ENCODE measurements at regions not wholly inside any gene's neighbourhood (a gene's known extent, or its start where the extent isn't known, plus 50 kb on each side); places are given as distances from the start of the nearest gene placed in this dataset.

DNA sequence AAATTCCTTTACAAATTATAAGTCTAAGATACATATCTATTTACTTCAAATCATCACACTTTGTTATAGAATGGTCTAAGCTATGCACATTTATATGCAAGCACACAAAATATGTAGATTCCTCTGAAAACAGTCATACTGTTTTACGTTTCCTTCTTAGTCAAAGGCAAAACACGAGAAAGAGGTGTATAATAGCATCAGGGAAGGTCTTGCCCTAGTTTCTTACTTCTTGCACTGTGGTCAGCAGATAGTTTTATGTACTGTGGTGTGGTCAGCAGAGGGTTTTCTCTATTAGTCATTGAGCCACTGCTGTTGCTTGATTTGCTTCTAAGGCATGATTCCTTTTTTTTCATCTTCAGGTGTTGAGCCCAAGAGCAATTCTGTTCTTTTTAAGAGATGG, 117.7 kb downstream of the ADAM29 start:
- peaks cover 5 to 12% (median 8%) of the 10 kb centered on the region in 4 experiments; a peak in 6 of 7 replicates for H3K4me1 ChIP-seq (replicated peaks in 1 of 4; ENCODE audit: control insufficient read depth in 3 of 4, insufficient read depth in 4 of 4, low read length in 3 of 4)
- H3K79me2 ChIP-seq (ENCODE audit: control insufficient read depth in 1 of 2, insufficient read depth in 2 of 2, low read length in 2 of 2): no peaks in the 10 kb centered on the region
- no peaks in the 10 kb centered on the region for H3K79me1 ChIP-seq (ENCODE audit: low read depth, low read length)
- no peaks in the 10 kb centered on the region for H4K20me1 ChIP-seq (replicated peaks in 1 of 2; ENCODE audit: control insufficient read depth in 1 of 2, insufficient read depth in 2 of 2, low read length in 2 of 2)
- H3K23ac ChIP-seq (ENCODE audit: insufficient read length): no peak overlapping the region
- no peak overlapping the region for H2BK5ac ChIP-seq (ENCODE audit: low read depth, low read length)
- TF ChIP-seq RAD21 (IDR thresholded peaks at IDR 0.05 in 1 of 2, conservative IDR thresholded peaks at IDR 0.05 in 1 of 2; ENCODE audit: low read depth in 2 of 2, low read length in 2 of 2) (no peak), CREB1 (IDR thresholded peaks at IDR 0.05) (no peak), TBP (IDR thresholded peaks at IDR 0.05; ENCODE audit: low read depth, low read length) (no peak), PHF8 (conservative IDR thresholded peaks at IDR 0.05; ENCODE audit: low read depth, low read length) (no peak), CHD1 (IDR thresholded peaks at IDR 0.05; ENCODE audit: low read depth, low read length) (no peak), GTF2F1 (IDR thresholded peaks at IDR 0.05; ENCODE audit: borderline replicate concordance, low read depth, low read length) (no peak), RBBP5 (IDR thresholded peaks at IDR 0.05; ENCODE audit: borderline replicate concordance, low read depth, low read length) (no peak), NRF1 (IDR thresholded peaks at IDR 0.05; ENCODE audit: low read depth, low read length) (no peak), POLR2AphosphoS5 (IDR thresholded peaks at IDR 0.05; ENCODE audit: low read depth, low read length) (no peak), KDM1A (IDR thresholded peaks at IDR 0.05; ENCODE audit: borderline replicate concordance, low read length) (no peak), RFX5 (IDR thresholded peaks at IDR 0.05; ENCODE audit: borderline replicate concordance, low read depth, low read length) (no peak), SRF (IDR thresholded peaks at IDR 0.05; ENCODE audit: low read depth, low read length) (no peak)
- TF ChIP-seq, protein P1, sequence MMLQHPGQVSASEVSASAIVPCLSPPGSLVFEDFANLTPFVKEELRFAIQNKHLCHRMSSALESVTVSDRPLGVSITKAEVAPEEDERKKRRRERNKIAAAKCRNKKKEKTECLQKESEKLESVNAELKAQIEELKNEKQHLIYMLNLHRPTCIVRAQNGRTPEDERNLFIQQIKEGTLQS (IDR thresholded peaks at IDR 0.05; ENCODE audit: insufficient read depth, low read depth, low read length): no peak
- H3K36me3 ChIP-seq (ENCODE audit: control insufficient read depth in 2 of 4, insufficient read depth in 4 of 4, low read length in 3 of 4): peaks cover 0 to 13% (median 0%) of the 10 kb centered on the region in 4 experiments; a peak in 1 of 8 replicates
- H2BK12ac ChIP-seq (ENCODE audit: low read depth, low read length): no peak overlapping the region
- H3K4me2 ChIP-seq (ENCODE audit: insufficient read depth in 1 of 2, low read depth in 2 of 2, low read length in 2 of 2): no peak overlapping the region
- H2BK20ac ChIP-seq (ENCODE audit: low read length): no peak overlapping the region
- H4K5ac ChIP-seq (ENCODE audit: insufficient read length, low read depth, low read length): no peak overlapping the region
- no peak overlapping the region for H4K8ac ChIP-seq (ENCODE audit: extremely low read depth, insufficient read depth, low read length)
- no peaks in the 10 kb centered on the region for H3K9me3 ChIP-seq (ENCODE audit: insufficient read depth in 2 of 2, low read depth in 1 of 2, low read length in 1 of 2)
- no peak overlapping the region for H3K4ac ChIP-seq (replicated peaks; ENCODE audit: insufficient read length, low read depth, low read length)
- no peak overlapping the region for H2AK5ac ChIP-seq (ENCODE audit: low read depth, low read length)
- H3K56ac ChIP-seq (replicated peaks; ENCODE audit: insufficient read length, low read depth, low read length): no peak overlapping the region
- no peak overlapping the region for H2BK15ac ChIP-seq (ENCODE audit: low read length)
- H3K23me2 ChIP-seq (ENCODE audit: low read depth, low read length): no peaks in the 10 kb centered on the region
- no peak overlapping the region for H3K27ac ChIP-seq (ENCODE audit: low read depth, low read length)
- ChIA-PET POLR2A (ENCODE audit: partially characterized antibody) (no interaction called here), CTCF (ENCODE audit: partially characterized antibody) (interaction anchor here (1.0 to 1.7 kb wide), 2 partner anchors 19 kb away, joined by 3 to 4 read pairs; no protein-coding TSS in a partner anchor)
- no peak overlapping the region for H3K9ac ChIP-seq (replicated peaks in 1 of 4; ENCODE audit: extremely low read depth in 1 of 4, low read depth in 3 of 4, low read length in 3 of 4)
- no peak overlapping the region for H4K91ac ChIP-seq (replicated peaks; ENCODE audit: insufficient read length, low read length)
- DNase-seq (ENCODE audit: low read depth in 1 of 2, low spot score in 2 of 2): no peak
- H2BK120ac ChIP-seq (replicated peaks; ENCODE audit: low read depth, low read length): no peak overlapping the region
- 91% methylated on average over 2 of the region's 2 CpGs; no CpG with 5 or more reads in 1 of the 2 experiments for WGBS, 2 experiments (ENCODE audit: extremely low coverage in 1 of 2, insufficient coverage in 1 of 2, insufficient read length in 1 of 2, insufficient replicate concordance in 2 of 2, low coverage in 1 of 2, low lambda C conversion rate in 2 of 2, missing lambda C conversion rate in 1 of 2)
- H2AFZ ChIP-seq (ENCODE audit: low read length): no peak overlapping the region
- H3K4me3 ChIP-seq (ENCODE audit: extremely low read depth in 1 of 4, insufficient read depth in 2 of 4, low read depth in 3 of 4, low read length in 4 of 4): no peak overlapping the region
- H3K18ac ChIP-seq (ENCODE audit: extremely low read depth, low read length): no peak overlapping the region
- H3K27me3 ChIP-seq (replicated peaks in 1 of 4; ENCODE audit: control insufficient read depth in 3 of 4, extremely low read depth in 1 of 4, insufficient read depth in 3 of 4, low read length in 3 of 4): no peaks in the 10 kb centered on the region
- H3K14ac ChIP-seq (ENCODE audit: insufficient read length): no peak overlapping the region
- FAIRE-seq: no peak

All from H1 (cell line).